Body of pancreas (tissue), 4 donors: ENCODE measurements at regions not wholly inside any gene's neighbourhood (a gene's known extent, or its start where the extent isn't known, plus 50 kb on each side); places are given as distances from the start of the nearest gene placed in this dataset.

ENCODE experiments used
- POLR2A ChIP-seq, 3 donors: fragments of 450-650 bp; IDR thresholded peaks; one replicate each; pipeline ENCODE4 v1.6.1; 2016; ENCODE audit warnings: antibody characterized with exemption in 3 of 3, mild to moderate bottlenecking in 2 of 3
- TF ChIP-seq, protein P1 (sequence below), 7 experiments: fragments of 450-650 bp in 4 of 7; fragments of 200-600 bp in 3 of 7; sonication (generic) in 3 of 7; IDR thresholded peaks; one replicate each; pipeline ENCODE4 v1.5.1; 2016 to 2019; ENCODE audit warnings: antibody characterized with exemption in 7 of 7

DNA sequence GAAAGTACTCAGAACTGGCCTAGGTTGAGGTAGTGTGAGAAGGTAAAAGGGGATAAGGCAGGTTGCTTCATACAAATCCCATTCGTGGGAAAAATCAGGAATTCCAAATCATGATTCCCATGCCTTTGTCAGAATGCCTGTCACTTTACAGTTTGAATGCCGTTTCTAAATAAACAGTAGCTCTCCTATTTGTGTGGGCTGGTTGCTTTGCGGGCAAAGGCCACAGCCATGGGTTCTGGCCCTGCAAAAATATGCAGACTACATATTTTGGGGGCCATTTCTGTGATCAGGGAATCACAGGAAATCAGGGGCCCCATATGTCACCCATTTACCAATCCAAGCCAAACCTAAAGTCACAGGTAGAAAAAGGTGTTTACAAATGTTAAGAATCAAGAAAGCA lies 161.3 kb upstream of the BMP4 start:
- TF ChIP-seq, protein P1, sequence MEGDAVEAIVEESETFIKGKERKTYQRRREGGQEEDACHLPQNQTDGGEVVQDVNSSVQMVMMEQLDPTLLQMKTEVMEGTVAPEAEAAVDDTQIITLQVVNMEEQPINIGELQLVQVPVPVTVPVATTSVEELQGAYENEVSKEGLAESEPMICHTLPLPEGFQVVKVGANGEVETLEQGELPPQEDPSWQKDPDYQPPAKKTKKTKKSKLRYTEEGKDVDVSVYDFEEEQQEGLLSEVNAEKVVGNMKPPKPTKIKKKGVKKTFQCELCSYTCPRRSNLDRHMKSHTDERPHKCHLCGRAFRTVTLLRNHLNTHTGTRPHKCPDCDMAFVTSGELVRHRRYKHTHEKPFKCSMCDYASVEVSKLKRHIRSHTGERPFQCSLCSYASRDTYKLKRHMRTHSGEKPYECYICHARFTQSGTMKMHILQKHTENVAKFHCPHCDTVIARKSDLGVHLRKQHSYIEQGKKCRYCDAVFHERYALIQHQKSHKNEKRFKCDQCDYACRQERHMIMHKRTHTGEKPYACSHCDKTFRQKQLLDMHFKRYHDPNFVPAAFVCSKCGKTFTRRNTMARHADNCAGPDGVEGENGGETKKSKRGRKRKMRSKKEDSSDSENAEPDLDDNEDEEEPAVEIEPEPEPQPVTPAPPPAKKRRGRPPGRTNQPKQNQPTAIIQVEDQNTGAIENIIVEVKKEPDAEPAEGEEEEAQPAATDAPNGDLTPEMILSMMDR (IDR thresholded peaks at IDR 0.05) = no peak
- TF ChIP-seq POLR2A (IDR thresholded peaks at IDR 0.05) = no peak
